CD4-positive, alpha-beta T cell treated with Interleukin-4 for 1 hour (primary cell): ENCODE measurements at regions not wholly inside any gene's neighbourhood (a gene's known extent, or its start where the extent isn't known, plus 50 kb on each side); places are given as distances from the start of the nearest gene placed in this dataset.
A peak's percentile ranks its signal among the peaks of the same experiment; 100 is the strongest.

Experiments used
- DNase-seq, 2 donors: peaks; one replicate each; pipeline ENCODE4 v3.0.0-alpha.2; 2020 to 2022

DNA sequence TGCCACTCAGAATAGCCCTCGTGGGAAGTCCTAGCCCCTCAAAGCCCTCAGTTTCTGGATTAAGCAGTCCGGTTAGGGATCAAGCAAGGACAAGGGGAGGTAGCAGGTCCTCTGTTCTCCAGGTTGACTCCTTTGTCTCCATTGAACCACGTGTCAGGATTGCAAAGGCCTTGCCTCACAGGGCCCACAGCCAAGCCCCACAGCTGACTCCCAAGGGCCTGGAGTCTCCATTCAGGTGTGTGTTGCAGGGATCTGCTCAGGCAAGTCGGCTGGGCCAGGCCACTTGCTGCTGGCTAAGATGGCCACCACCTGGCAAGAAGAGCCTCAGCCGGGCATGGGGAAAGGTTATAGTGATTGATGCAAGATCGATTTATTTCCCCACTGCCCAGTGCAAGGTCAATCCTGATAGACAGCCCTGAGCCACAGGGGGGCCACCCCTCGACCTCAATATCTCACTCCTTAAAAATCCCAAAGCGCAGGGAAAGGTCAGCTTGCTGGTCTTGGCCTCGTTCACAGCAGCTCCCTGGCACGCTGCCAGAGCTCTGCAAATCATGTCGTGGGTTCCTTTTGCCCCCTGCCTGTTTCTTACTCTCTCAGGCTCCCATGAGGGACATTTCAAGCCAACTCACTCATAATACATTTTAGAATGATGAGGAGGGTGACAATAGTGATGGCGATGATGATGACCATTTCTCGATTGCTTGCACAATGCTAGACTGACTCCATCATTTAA is 75.9 kb downstream of the EDN3 start:
- no peak for DNase-seq

- DNase-seq = no peak
Observed at GRCh38 chr20:59376998-59377397, 76.6 kb downstream of the EDN3 start.

- DNase-seq = no peak
Observed at GRCh38 chr20:59377842-59378241, 77.4 kb downstream of the EDN3 start.

GRCh38 chr20:59378396-59378795 is 78.0 kb downstream of the EDN3 start:
- DNase-seq = no peak

DNA sequence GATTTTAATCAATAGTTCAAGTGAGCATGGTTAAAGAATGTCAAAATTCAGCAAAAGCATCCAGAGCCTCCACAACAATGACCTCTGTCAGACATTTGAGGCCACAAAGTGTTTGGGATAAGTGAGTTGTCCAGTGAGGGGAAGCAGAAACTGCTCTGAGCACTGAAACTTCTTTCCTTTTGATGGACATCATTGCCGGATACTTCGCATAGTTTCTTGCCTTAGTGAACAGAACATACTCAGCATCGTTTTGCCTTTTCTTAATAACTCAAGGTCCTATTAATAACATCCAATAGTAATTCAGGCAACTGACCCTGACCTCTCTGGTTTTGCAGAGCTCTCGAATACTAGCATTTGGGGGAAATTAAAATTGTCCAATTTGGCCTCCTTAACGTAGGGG is 78.6 kb downstream of the EDN3 start:
- no peak for DNase-seq

DNA sequence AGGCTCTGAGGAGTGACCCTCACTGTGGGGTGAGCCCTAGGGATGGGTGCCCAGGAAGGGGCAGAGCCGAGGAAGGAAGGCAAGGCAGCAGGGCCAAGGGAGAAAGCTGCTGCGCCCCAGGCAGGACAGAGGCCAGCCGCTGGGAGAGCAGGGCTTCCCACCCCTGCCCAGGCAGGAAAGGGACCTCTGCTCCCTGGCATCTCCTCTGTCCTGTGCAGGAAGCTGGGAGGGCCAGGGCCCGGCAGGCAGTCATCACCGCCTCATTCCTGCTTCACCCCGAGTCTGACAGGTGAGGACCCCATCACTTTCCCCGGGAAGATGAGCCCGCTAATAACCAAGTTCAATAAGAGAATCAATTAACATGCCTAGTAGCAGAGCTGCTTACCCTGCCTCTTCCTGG is 81.3 kb downstream of the EDN3 start:
- DNase-seq = no peak

DNA sequence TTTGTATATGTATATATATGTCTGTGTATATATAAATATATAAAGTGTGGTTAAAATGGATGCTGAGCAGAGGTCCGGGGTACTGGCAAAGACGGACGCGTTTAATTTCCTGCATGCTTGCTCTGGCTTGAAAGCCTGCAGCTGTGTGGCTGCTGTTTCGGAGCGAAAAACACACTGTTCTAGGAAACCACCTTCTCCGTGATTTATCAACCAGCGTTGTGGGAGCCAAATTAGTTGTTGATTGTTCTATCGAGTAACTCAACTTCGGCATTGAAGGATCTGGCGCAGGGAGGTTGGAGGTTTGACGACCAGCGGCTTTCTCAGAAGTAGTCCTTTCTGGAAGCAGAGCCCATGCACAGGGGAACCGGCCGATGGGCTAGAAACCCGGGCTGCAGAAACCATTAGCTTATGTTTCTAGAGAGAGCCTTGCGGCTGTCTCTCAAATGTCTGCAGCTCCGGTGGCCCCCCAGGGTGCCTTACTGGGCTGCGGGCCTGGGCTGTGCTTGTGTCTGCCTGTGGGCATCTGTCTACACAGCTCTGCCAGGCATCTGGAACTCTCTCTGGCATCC is 81.8 kb downstream of the EDN3 start:
- DNase-seq = no peak

DNA sequence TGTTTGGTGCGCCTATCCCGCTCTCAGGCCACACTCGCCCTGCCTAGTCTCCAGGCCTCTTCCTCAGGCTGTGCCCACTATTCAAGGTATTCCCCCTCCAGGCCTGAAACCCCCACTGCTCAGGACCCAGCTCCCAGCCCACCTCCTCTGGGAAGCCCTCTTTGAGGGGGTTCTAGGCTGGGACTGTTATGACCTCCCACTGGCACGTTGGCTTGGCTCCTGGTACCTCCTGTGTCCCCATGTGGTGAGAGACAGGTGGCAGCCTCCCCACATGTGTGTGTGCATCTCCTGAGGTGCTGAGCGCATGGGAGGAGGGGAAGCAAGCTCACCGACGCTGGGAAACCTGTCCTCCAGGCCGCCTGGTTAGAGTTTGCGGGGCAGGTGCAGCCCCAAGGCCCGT is 82.5 kb downstream of the EDN3 start:
- DNase-seq = no peak

DNA sequence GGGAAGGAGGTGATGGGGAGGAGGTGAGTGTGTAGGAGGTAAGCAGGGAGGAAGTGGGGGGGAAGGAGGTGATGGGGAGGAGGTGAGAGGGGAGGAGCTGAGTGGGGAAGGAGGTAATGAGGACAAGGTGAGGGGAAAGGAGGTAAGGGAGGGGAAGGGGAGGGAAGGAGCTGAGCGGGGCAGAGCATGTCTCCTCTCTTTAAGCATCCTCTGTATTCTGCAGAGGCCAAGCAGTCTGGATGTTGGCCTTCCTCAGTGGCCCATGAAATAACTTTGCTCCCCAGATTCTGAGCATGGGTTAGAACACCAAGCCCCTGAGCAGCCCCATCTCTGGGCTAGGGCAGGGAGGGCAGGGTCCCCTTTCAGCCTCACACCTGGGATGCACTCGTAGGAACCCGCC is 84.6 kb downstream of the EDN3 start:
- DNase-seq = no peak

DNA sequence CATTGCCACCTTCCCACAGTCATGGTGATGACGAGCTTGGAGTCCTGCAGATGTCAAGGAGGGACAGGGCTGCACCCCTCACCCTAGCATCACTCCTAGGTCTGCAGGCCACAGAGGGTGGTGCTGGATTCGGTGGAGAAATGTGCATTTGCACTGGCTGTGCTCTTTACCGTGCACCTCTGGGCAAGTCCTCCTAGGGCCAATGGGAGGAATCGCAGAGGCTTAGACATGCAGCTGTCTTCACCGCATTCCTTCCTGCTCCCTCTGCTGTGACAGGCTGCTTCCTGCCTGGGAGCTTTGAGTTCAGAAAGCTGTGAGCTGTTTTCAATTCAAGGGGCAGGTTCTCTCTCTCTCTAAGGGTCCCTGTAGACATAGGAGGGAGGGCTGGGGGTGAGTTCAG is 85.1 kb downstream of the EDN3 start:
- DNase-seq = no peak

DNA sequence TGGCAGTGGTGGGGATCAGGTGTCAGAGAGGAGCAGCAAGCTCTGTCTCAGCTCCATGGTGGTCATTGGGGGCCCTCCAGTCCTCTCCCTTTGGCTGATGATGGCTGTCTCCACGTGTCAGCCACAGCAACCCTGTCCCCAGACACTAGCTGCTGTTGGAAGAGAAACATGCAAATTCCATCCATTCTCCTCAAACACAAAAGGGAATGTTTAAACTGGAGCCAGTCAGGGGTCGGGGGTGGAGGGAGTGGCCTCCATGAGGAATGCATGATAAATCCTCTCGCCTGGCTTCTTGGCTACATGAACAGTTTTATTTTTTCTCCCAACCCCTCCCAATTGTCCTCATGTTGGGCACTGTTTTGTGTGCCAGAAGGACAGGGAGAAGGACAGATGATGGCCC is 86.4 kb downstream of the EDN3 start:
- no peak for DNase-seq

- DNase-seq = no peak
Observed at GRCh38 chr20:59387891-59388290, 87.5 kb downstream of the EDN3 start.

- no peak for DNase-seq
Observed at GRCh38 chr20:59388402-59388801, 88.0 kb downstream of the EDN3 start.

DNA sequence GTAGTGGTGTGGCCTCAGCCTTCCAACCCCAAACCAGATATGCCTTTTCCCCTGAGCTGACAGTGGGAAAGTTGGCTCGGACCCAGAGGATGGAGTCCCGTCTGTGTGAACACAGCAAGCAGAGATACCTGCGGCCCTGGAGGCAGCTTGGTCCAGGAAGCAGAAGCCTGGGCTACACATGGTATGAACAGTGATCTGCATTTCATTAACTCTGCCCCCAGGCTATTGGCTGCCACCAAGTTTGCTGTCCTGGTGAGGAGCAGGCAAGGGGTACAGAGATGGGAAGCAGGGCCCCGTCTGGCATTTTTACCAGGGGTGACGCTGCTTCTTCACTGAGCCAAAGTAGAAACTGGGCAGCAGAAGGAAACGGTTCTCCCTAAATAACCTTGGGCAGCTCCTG is 90.0 kb downstream of the EDN3 start:
- no peak for DNase-seq

DNA sequence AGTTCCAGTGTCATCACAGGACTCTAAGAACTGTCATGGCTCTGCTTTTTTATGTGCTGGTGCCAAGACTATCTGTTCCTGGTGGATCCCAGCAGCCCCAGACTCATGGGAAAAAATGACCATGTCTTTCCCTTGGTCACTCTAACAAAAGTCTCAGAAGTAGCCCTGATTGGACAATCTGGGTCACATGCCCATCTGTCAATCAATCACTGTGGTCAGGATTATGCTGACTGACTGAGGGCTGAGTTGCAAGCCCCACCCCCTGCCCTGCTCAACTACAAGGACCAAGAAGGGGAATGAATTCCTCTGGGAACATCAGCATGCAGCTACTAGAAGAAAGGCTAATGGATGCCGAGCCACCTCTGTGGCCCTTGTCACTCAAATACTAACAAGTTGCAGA is 91.6 kb downstream of the EDN3 start:
- DNase-seq = no peak

- no peak for DNase-seq
Observed at GRCh38 chr20:59392736-59393135, 92.3 kb downstream of the EDN3 start.

DNA sequence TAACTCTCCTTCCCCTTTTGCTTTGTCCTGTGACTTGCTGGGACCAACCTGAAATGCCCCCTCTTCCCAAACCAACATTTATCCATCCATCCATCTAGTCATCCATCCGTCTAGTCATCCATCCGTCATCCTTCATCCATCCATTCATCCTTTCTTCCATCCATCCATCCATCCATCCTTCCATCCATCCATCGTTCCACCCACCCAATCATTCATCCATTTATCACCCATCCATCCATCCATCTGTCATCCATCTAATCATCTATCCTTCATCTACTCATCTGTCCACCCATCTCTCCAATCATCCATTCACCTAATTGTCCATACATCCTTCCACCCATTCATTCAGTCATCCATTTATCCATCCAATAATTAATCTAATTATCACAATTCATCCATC is 92.7 kb downstream of the EDN3 start:
- no peak for DNase-seq

DNA sequence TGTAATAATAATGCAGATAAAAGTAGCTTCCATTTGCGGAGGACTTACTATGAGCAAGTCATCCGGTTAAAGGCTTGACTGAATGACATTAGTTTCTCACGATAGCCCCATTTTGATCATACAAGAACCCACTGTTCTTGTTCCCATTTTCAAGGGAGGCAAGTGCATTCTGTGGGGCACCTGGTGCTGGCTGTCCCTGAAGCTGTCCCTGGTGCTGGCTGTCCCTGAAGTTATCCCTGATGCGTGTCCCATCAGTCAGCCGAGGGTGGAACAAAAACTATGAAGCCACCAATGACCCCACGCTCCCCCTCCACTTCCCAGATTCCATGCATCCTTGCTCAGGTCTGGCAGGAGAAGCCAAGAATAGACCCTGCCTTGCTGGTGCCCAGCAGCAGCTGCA is 95.3 kb downstream of the EDN3 start:
- no peak for DNase-seq

DNA sequence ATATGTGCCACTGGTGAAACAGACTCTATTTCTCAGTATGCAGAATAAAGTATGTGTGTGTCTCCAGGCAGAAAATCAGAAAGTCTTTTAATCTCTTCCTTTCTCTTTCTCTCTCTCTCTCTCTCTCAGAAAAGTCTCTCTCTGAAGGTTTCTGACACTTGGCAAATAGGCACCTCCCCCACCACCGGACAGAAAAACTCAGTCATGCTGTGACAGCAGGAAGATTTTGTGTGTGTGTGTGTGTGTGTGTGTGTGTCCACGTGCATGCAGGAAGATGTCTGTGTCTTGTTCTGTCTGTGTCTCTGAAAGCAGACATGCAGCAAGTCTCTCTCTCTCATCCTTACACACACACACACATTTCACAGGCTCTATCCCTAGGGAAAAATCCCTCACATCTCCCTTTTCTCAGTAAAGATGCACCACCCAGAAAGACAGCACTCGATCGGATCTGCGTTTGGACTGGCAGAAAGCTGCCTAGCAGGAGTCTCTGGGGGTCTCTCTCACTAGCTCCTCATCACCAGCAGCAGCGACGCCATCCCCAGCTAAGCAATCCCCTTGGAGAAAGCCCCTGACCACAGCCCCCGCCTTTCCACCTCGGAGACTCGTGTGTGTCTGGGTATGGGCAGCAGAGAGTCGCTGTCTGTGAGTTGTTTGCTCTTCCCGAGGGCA is 98.3 kb downstream of the EDN3 start:
- no peak for DNase-seq

DNA sequence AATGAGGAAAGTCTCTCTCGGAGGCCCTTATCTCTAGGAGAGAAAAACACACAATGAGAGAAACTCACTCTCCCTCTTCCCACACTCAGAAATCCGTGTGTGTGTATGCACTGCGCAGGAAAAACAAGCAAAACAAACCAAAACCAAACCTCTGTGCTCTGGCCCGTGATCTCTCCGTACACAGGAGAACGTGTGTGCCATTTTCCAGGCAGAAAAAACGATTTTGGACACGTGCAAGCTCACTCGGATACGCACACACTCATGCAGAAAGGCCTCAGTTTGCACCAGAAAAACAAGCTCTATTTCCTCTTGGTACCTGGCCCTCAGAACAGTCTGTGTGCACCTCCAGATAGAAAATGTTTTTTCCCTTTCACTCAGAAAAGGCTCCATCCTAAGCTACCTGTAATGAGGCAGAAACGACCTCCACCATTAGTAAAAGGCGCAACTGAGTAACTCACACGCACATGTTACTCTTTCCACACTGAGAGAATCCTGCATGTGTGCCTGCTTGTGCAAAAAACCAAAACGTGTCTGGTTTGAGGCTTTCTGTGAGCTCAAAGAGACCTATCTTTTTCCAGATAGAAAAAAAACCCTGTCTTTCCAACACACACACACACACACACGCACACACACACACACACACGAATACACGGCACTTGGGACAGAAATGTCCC is 99.2 kb downstream of the EDN3 start:
- no peak for DNase-seq

- peak; percentile 12 to 40 for DNase-seq
Observed at GRCh38 chr20:59400708-59401107, 100.3 kb downstream of the EDN3 start.

DNA sequence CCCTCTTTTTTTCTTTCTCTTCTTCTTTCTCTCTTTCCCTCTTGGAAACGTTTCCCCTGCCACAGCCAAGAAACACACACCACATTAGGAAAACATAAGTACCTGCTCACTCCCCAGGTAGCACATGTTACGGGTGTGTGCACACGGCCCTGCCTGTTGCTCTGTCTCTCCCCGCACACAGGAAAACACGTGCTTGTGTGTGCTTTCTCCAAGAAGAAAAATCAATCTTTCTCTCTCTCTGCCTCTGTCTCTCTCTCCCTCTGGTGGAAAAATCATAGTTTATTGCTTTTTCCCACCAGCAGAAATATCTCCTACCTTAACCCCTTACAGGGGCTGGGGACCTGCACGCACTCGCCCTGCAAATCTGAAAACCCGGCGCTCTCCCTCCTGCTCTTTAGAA is 102.3 kb downstream of the EDN3 start:
- DNase-seq = no peak

DNA sequence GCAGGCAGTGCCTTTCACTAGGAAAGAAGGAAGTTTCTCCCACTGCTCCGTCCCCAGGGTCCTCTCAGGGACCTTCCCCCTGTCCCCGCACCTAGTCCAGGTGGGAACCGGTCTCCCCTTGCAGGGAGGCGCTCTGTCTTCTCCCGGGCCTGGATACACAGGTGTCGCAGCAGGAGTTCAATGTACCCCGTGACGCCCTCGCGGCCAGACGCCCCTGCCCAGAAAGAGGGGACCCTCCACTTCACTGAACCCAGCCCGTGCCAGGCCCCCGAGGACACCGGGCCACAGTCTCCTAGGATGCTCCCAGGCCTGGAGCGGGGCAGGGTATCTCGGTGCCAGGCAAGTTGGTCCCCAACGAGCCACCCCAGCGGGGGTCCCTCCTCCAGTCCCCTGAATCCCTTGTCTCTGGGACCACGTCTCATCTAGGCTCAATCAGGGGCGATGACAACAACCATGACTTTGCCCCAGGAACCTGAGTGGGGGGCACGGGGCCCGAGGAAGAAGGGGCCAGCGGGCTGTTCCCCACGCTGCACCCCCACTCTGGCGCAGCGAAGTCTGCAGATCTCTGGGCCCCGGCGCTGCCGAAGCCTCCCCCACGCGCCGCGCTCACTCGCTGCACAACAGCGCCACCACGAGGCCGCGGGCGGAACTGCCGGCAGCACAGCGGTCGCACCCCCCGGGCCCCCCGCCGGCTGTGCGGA is 103.0 kb downstream of the EDN3 start:
- peak; percentile 59 to 62 for DNase-seq

DNA sequence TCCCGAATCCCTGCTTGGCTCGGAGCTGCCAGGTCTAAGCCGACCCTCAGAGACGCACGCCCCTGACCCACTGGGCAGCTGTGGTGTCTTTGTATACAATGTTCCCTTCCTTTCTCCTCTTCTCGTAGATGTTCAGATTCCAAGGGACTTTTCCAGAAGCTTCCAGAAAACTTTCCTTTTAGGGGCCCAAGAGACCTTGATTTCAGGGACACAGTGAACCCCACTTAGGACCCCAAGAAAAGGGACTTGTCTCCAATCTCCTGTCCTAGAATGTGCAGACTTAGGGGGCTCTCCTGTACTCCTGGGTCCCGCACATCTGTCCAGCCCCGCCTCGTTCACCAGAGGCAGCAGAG is 103.5 kb downstream of the EDN3 start:
- DNase-seq = no peak
